DND-41 (cell line): ENCODE measurements at regions not wholly inside any gene's neighbourhood (a gene's known extent, or its start where the extent isn't known, plus 50 kb on each side); places are given as distances from the start of the nearest gene placed in this dataset.

Experiments
- EZH2 ChIP-seq: IDR thresholded peaks from 3 replicates; pipeline ENCODE4 v1.6.1; 2012; ENCODE audit warnings: borderline replicate concordance, low read depth, mild to moderate bottlenecking, moderate library complexity, low read length, inconsistent platforms; ENCODE audit not compliant: severe bottlenecking
- TF ChIP-seq, protein P1 (sequence below): IDR thresholded peaks from 2 replicates; pipeline ENCODE4 v1.5.1; 2012; ENCODE audit warnings: borderline replicate concordance, low read length, moderate library complexity, mild to moderate bottlenecking; ENCODE audit not compliant: poor library complexity, severe bottlenecking; ENCODE audit errors: extremely low read depth

DNA sequence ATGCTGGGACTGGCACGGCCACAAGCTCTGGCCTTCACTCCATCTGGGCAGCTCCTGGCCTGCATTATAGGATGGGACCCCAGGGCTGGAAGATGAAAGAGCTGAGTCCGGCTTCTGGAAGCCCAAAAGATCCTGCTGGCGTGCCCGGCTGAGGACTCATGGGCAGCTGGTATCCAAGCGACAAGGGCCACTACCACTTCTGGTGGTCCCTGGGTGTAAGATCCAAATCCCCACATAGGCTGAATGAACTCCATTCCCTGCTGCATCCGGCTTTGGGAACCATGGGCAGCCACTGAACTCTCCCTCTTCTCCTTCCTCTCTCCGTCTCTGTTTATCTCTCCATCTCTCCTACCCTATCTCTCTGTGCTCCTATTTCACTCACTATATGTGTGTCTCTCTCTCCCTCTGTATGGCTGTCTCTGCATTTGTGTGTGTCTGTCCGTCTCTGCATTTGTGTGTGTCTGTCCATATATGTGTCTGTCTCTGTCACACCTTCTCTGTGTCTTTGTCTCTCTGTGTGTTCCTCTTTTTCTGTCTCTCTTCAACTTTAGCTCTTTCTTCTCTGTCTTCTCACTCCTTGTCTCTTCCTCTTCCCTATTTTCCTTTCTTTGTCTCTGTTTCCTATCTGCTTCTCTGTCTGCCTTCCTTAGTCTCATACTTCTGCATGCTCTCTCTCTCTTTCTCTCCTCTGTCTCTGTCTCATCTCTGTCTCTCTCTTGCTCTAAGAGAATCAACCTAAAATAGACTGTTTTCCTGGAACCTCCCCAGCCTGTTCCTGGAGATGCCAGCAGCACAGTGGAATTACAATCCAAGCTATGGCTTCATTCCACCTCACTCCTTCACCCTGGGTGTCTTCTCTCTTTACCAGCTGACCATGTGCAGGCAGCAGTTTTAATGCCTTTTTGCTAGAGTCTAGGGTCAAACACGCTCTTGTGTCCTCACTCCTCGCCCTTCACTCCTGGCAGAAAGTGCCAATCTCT is 60.4 kb upstream of the IRX6 start:
- no peak for TF ChIP-seq EZH2
- TF ChIP-seq, protein P1, sequence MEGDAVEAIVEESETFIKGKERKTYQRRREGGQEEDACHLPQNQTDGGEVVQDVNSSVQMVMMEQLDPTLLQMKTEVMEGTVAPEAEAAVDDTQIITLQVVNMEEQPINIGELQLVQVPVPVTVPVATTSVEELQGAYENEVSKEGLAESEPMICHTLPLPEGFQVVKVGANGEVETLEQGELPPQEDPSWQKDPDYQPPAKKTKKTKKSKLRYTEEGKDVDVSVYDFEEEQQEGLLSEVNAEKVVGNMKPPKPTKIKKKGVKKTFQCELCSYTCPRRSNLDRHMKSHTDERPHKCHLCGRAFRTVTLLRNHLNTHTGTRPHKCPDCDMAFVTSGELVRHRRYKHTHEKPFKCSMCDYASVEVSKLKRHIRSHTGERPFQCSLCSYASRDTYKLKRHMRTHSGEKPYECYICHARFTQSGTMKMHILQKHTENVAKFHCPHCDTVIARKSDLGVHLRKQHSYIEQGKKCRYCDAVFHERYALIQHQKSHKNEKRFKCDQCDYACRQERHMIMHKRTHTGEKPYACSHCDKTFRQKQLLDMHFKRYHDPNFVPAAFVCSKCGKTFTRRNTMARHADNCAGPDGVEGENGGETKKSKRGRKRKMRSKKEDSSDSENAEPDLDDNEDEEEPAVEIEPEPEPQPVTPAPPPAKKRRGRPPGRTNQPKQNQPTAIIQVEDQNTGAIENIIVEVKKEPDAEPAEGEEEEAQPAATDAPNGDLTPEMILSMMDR = no peak
